Breast epithelium (tissue), 4 donors: ENCODE measurements at regions not wholly inside any gene's neighbourhood (a gene's known extent, or its start where the extent isn't known, plus 50 kb on each side); places are given as distances from the start of the nearest gene placed in this dataset.

Source experiments
- DNase-seq, 2 donors: peaks; one replicate each; pipeline ENCODE4 v3.0.0-alpha.2; 2019; ENCODE audit warnings: low spot score in 2 of 2
- H3K27ac ChIP-seq, 2 donors: fragments of 200-600 bp; sonication (generic) in 1 of 2; one replicate each; pipeline ENCODE4 v1.5.1; 2016 to 2019; ENCODE audit warnings: mild to moderate bottlenecking in 1 of 2
- H3K27me3 ChIP-seq, 2 donors: fragments of 200-600 bp; sonication (generic) in 1 of 2; one replicate each; pipeline versions ENCODE4 v1.5.1 to v1.6.0; 2017 to 2019; ENCODE audit warnings: control low read depth in 1 of 2, mild to moderate bottlenecking in 1 of 2
- H3K36me3 ChIP-seq: fragments of 200-600 bp; one replicate; pipeline ENCODE4 v1.5.1; 2019
- H3K4me1 ChIP-seq, 2 donors: fragments of 200-600 bp; sonication (generic); one replicate each; pipeline ENCODE4 v1.5.1; 2016 to 2019; ENCODE audit warnings: control low read depth in 1 of 2
- H3K4me3 ChIP-seq, 3 donors: fragments of 200-600 bp; sonication (generic); 1 replicate in 2 of 3; 2 replicates in 1 of 3; pipeline ENCODE4 v1.5.1; 2016 to 2019; ENCODE audit warnings: mild to moderate bottlenecking in 3 of 3, moderate library complexity in 2 of 3
- H3K9me3 ChIP-seq, 2 donors: fragments of 200-600 bp; sonication (generic) in 1 of 2; one replicate each; pipeline ENCODE4 v1.5.1; 2016 to 2019; ENCODE audit warnings: control low read depth in 1 of 2
- POLR2A ChIP-seq: fragments of 450-650 bp; IDR thresholded peaks from one replicate; pipeline ENCODE4 v1.6.1; 2016; ENCODE audit warnings: antibody characterized with exemption, mild to moderate bottlenecking, moderate library complexity
- POLR2AphosphoS5 ChIP-seq, 3 donors: sonication (generic); formaldehyde crosslinking; IDR thresholded peaks; one replicate each; pipeline ENCODE4 v1.6.1; 2017; ENCODE audit warnings: antibody characterized with exemption in 3 of 3
- intact Hi-C: fragments of 100-400 bp; cut with DNase I; formaldehyde crosslinking; loops from one replicate; pipeline ENCODE4 v1.15.1; 2023; ENCODE audit warnings: low total_unique reads
- TF ChIP-seq, protein P1 (sequence below), 3 donors: fragments of 450-650 bp; IDR thresholded peaks; one replicate each; pipeline ENCODE4 v1.5.1; 2016 to 2017; ENCODE audit warnings: antibody characterized with exemption in 3 of 3, mild to moderate bottlenecking in 3 of 3, moderate library complexity in 3 of 3

GRCh38 chr22:26779929-26780328, 122.5 kb downstream of the MIAT start:
- H3K9me3 ChIP-seq: peaks cover 0 to 2% of the 10 kb centered on the region in 2 donors
- H3K4me3 ChIP-seq: no peak overlapping the region
- DNase-seq: no peak
- no peaks in the 10 kb centered on the region for H3K4me1 ChIP-seq
- no peaks in the 10 kb centered on the region for H3K27me3 ChIP-seq
- intact Hi-C loops: no loop called here
- TF ChIP-seq POLR2AphosphoS5 (IDR thresholded peaks at IDR 0.05) (no peak), POLR2A (no peak)
- TF ChIP-seq, protein P1, sequence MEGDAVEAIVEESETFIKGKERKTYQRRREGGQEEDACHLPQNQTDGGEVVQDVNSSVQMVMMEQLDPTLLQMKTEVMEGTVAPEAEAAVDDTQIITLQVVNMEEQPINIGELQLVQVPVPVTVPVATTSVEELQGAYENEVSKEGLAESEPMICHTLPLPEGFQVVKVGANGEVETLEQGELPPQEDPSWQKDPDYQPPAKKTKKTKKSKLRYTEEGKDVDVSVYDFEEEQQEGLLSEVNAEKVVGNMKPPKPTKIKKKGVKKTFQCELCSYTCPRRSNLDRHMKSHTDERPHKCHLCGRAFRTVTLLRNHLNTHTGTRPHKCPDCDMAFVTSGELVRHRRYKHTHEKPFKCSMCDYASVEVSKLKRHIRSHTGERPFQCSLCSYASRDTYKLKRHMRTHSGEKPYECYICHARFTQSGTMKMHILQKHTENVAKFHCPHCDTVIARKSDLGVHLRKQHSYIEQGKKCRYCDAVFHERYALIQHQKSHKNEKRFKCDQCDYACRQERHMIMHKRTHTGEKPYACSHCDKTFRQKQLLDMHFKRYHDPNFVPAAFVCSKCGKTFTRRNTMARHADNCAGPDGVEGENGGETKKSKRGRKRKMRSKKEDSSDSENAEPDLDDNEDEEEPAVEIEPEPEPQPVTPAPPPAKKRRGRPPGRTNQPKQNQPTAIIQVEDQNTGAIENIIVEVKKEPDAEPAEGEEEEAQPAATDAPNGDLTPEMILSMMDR (IDR thresholded peaks at IDR 0.05): no peak
- no peaks in the 10 kb centered on the region for H3K36me3 ChIP-seq
- no peak overlapping the region for H3K27ac ChIP-seq

DNA sequence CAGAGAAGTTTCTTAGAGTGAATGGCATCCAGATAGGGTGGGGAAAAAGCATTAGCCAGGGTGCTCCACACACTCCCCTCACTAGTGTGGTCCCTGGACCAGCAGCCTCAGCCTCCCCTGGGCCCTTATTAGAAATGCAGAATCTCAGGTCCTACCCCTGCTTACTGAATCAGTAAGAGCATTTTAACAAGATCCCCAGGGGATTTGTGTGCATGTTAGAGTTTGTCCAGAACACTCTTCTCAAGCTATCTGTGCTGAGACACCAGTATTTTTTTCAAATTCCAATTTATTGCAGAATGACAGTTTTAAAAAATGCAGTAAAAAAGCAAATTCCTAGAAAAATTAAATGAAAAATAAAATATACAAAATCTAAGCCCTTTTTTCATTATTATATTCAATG, 123.1 kb downstream of the MIAT start:
- H3K27ac ChIP-seq: no peak overlapping the region
- TF ChIP-seq POLR2A (no peak), POLR2AphosphoS5 (IDR thresholded peaks at IDR 0.05) (no peak)
- TF ChIP-seq, protein P1 (IDR thresholded peaks at IDR 0.05): no peak
- DNase-seq: no peak
- intact Hi-C loops: no loop called here
- no peak overlapping the region for H3K4me3 ChIP-seq
- no peaks in the 10 kb centered on the region for H3K27me3 ChIP-seq
- H3K9me3 ChIP-seq: no peaks in the 10 kb centered on the region
- H3K36me3 ChIP-seq: no peaks in the 10 kb centered on the region
- no peaks in the 10 kb centered on the region for H3K4me1 ChIP-seq

DNA sequence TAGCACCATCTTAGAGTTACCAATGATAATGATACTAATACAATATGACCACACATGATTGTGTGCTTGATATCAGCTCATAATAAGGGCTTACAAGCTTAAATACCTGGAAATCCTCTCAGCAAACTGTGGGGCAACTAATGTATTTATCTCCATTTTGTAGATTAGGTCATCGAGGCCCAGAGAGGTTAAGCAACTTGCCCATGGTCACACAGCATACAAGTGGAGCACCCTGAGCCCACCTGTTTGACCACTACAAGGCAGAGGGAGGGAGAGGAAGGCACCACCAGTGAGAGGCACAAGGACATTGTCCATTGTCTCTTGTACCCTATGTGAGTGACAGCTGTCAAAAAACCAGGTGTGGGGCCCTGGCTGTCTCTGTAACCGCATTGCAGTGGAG, 123.7 kb downstream of the MIAT start:
- H3K4me1 ChIP-seq: no peaks in the 10 kb centered on the region
- no peaks in the 10 kb centered on the region for H3K9me3 ChIP-seq
- no peak overlapping the region for H3K4me3 ChIP-seq
- no peak overlapping the region for H3K27ac ChIP-seq
- no peaks in the 10 kb centered on the region for H3K36me3 ChIP-seq
- DNase-seq: no peak
- TF ChIP-seq POLR2A (no peak), POLR2AphosphoS5 (IDR thresholded peaks at IDR 0.05) (no peak)
- TF ChIP-seq, protein P1 (IDR thresholded peaks at IDR 0.05): no peak
- intact Hi-C loops: no loop called here
- H3K27me3 ChIP-seq: no peaks in the 10 kb centered on the region

- intact Hi-C loops: no loop called here
These were observed 124.2 kb downstream of the MIAT start for GRCh38 chr22:26781596-26781995.

GRCh38 chr22:26783885-26784284, 126.5 kb downstream of the MIAT start:
- no peak overlapping the region for H3K27ac ChIP-seq
- no peaks in the 10 kb centered on the region for H3K36me3 ChIP-seq
- no peaks in the 10 kb centered on the region for H3K4me1 ChIP-seq
- DNase-seq: no peak
- TF ChIP-seq, protein P1 (IDR thresholded peaks at IDR 0.05): no peak
- TF ChIP-seq POLR2AphosphoS5 (IDR thresholded peaks at IDR 0.05) (no peak), POLR2A (no peak)
- peak overlapping the region in 1 of 3 donors; percentile 11 for H3K4me3 ChIP-seq
- no peaks in the 10 kb centered on the region for H3K27me3 ChIP-seq
- intact Hi-C loops: no loop called here
- no peaks in the 10 kb centered on the region for H3K9me3 ChIP-seq

More at GRCh38 chr22:26781596-26781995, 124.2 kb downstream of the MIAT start:
- Histone ChIP-seq H3K9me3 (no peaks in the 10 kb centered on the region), H3K27ac (no peak overlapping the region), H3K27me3 (no peaks in the 10 kb centered on the region), H3K36me3 (no peaks in the 10 kb centered on the region), H3K4me3 (no peak overlapping the region), H3K4me1 (no peaks in the 10 kb centered on the region)
- TF ChIP-seq, protein P1 (IDR thresholded peaks at IDR 0.05): no peak
- TF ChIP-seq POLR2A (no peak), POLR2AphosphoS5 (IDR thresholded peaks at IDR 0.05) (no peak)
- DNase-seq: no peak
